H9 (cell line): ENCODE measurements at regions not wholly inside any gene's neighbourhood (a gene's known extent, or its start where the extent isn't known, plus 50 kb on each side); places are given as distances from the start of the nearest gene placed in this dataset.

Experiments used
- DNase-seq: peaks from one replicate; pipeline ENCODE4 v3.0.0-alpha.2; 2017
- H2AFZ ChIP-seq: one replicate; pipeline ENCODE4 v1.6.1; 2013; ENCODE audit warnings: mild to moderate bottlenecking, low read length, control low read depth, moderate library complexity
- H2AK5ac ChIP-seq: 2 replicates; pipeline ENCODE4 v1.6.1; 2013; ENCODE audit warnings: low read length, control low read depth, mixed read lengths; ENCODE audit not compliant: insufficient read length
- H2BK120ac ChIP-seq: one replicate; pipeline ENCODE4 v1.6.1; 2013; ENCODE audit warnings: low read depth, mild to moderate bottlenecking, low read length, control low read depth, inconsistent platforms; ENCODE audit not compliant: poor library complexity, severe bottlenecking
- H2BK12ac ChIP-seq: 2 replicates; pipeline ENCODE4 v1.6.1; 2013; ENCODE audit warnings: low read length, control low read depth, mixed read lengths, low read depth; ENCODE audit not compliant: insufficient read length
- H2BK15ac ChIP-seq: 2 replicates; pipeline ENCODE4 v1.6.1; 2013; ENCODE audit warnings: low read depth, low read length, control low read depth
- H2BK20ac ChIP-seq: one replicate; pipeline ENCODE4 v1.6.1; 2013; ENCODE audit warnings: low read depth, mild to moderate bottlenecking, low read length, control low read depth, inconsistent platforms; ENCODE audit not compliant: poor library complexity, severe bottlenecking
- H2BK5ac ChIP-seq: 2 replicates; pipeline ENCODE4 v1.6.1; 2013; ENCODE audit warnings: low read length, control low read depth, mixed read lengths; ENCODE audit not compliant: insufficient read length
- H3K14ac ChIP-seq: 2 replicates; pipeline ENCODE4 v1.6.1; 2013; ENCODE audit warnings: low read length, control low read depth; ENCODE audit not compliant: insufficient read depth
- H3K18ac ChIP-seq: 2 replicates; pipeline ENCODE4 v1.6.1; 2013; ENCODE audit warnings: low read depth, mild to moderate bottlenecking, mixed read lengths, low read length, control low read depth; ENCODE audit not compliant: insufficient read length
- H3K23ac ChIP-seq: 2 replicates; pipeline ENCODE4 v1.6.1; 2013; ENCODE audit warnings: low read length, control low read depth, mixed read lengths, low read depth; ENCODE audit not compliant: insufficient read length
- H3K23me2 ChIP-seq: 2 replicates; pipeline ENCODE4 v1.6.1; 2013; ENCODE audit warnings: low read depth, mild to moderate bottlenecking, mixed read lengths, low read length, control low read depth; ENCODE audit not compliant: insufficient read length, poor library complexity, severe bottlenecking
- H3K27ac ChIP-seq: 2 replicates; pipeline ENCODE4 v1.5.1; 2013; ENCODE audit warnings: low read length, control low read depth, mixed read lengths, low read depth; ENCODE audit not compliant: insufficient read length
- H3K27me3 ChIP-seq: 2 replicates; pipeline ENCODE4 v1.6.1; 2013; ENCODE audit warnings: low read length, control low read depth, inconsistent platforms; ENCODE audit not compliant: insufficient read depth
- H3K4ac ChIP-seq: 2 replicates; pipeline ENCODE4 v1.6.1; 2013; ENCODE audit warnings: low read depth, mild to moderate bottlenecking, control low read depth, inconsistent platforms, low read length, moderate library complexity
- H3K4me1 ChIP-seq: 2 replicates; pipeline ENCODE4 v1.6.1; 2013; ENCODE audit warnings: low read length, control low read depth, inconsistent platforms; ENCODE audit not compliant: insufficient read depth
- H3K4me2 ChIP-seq: 2 replicates; pipeline ENCODE4 v1.6.1; 2013; ENCODE audit warnings: low read length, control low read depth, mixed read lengths; ENCODE audit not compliant: insufficient read length, insufficient read depth
- H3K56ac ChIP-seq: 2 replicates; pipeline ENCODE4 v1.6.1; 2013; ENCODE audit warnings: low read depth, mild to moderate bottlenecking, mixed read lengths, low read length, control low read depth; ENCODE audit not compliant: insufficient read length
- H3K79me1 ChIP-seq: 2 replicates; pipeline ENCODE4 v1.6.1; 2013; ENCODE audit warnings: low read depth, mild to moderate bottlenecking, moderate library complexity, low read length, control low read depth, inconsistent platforms; ENCODE audit not compliant: insufficient read depth, poor library complexity, severe bottlenecking
- H3K79me2 ChIP-seq: 2 replicates; pipeline ENCODE4 v1.6.1; 2013; ENCODE audit warnings: low read length, control low read depth, inconsistent platforms; ENCODE audit not compliant: insufficient read depth
- H3K9ac ChIP-seq: 2 replicates; pipeline ENCODE4 v1.6.1; 2013; ENCODE audit warnings: low read length, control low read depth, mixed read lengths; ENCODE audit not compliant: insufficient read length; ENCODE audit errors: extremely low read depth
- H3K9me3 ChIP-seq: one replicate; pipeline ENCODE4 v1.6.1; 2013; ENCODE audit warnings: low read depth, low read length, inconsistent platforms; ENCODE audit not compliant: control insufficient read depth
- H3T11ph ChIP-seq: one replicate; pipeline ENCODE4 v1.6.1; 2013; ENCODE audit warnings: mild to moderate bottlenecking, low read length, control low read depth, inconsistent platforms
- H4K20me1 ChIP-seq: one replicate; pipeline ENCODE4 v1.6.1; 2013; ENCODE audit not compliant: control insufficient read depth, insufficient read length, insufficient read depth
- H4K5ac ChIP-seq: 2 replicates; pipeline ENCODE4 v1.6.1; 2013; ENCODE audit warnings: low read depth, mild to moderate bottlenecking, mixed read lengths, low read length, control low read depth; ENCODE audit not compliant: insufficient read length
- H4K8ac ChIP-seq: replicated peaks from 2 replicates; pipeline ENCODE4 v1.6.1; 2013; ENCODE audit warnings: low read length, control low read depth, mixed read lengths, low read depth; ENCODE audit not compliant: insufficient read length
- H4K91ac ChIP-seq: 2 replicates; pipeline ENCODE4 v1.6.1; 2013; ENCODE audit warnings: low read depth, mild to moderate bottlenecking, moderate library complexity, mixed read lengths, low read length, control low read depth; ENCODE audit not compliant: insufficient read length
- H3K27ac Mint-ChIP-seq, 3 experiments: 2 replicates in 2 of 3; 3 replicates in 1 of 3; pipeline ENCODE4 v1.8.0; 2020 to 2021; ENCODE audit warnings: mixed read lengths in 3 of 3, mild to moderate bottlenecking in 1 of 3, moderate library complexity in 1 of 3
- H3K27me3 Mint-ChIP-seq: 2 replicates; pipeline ENCODE4 v1.8.0; 2021; ENCODE audit warnings: low read depth, mild to moderate bottlenecking, moderate library complexity, mixed read lengths
- H3K36me3 Mint-ChIP-seq, 3 experiments: 2 replicates in 2 of 3; 3 replicates in 1 of 3; pipeline ENCODE4 v1.8.0; 2020 to 2021; ENCODE audit warnings: low read depth in 3 of 3, mixed read lengths in 3 of 3; ENCODE audit not compliant: insufficient read depth in 1 of 3
- H3K4me1 Mint-ChIP-seq, 2 experiments: 2 replicates each; pipeline ENCODE4 v1.8.0; 2020; ENCODE audit warnings: mixed read lengths in 2 of 2
- H3K4me3 Mint-ChIP-seq, 2 experiments: 2 replicates in 1 of 2; 3 replicates in 1 of 2; pipeline ENCODE4 v1.8.0; 2020 to 2021; ENCODE audit warnings: mild to moderate bottlenecking in 2 of 2, mixed read lengths in 2 of 2, moderate library complexity in 1 of 2
- H3K9me3 Mint-ChIP-seq, 2 experiments: 2 replicates in 1 of 2; 3 replicates in 1 of 2; pipeline ENCODE4 v1.8.0; 2020; ENCODE audit warnings: mild to moderate bottlenecking in 2 of 2, mixed read lengths in 2 of 2, moderate library complexity in 1 of 2
- WGBS: extraction: QIAGEN DNeasy Blood & Tissue Kit; methylation state at CpG from one replicate; pipeline ENCODE4 v1.1.7; 2013; ENCODE audit warnings: missing lambda C conversion rate, low lambda C conversion rate, mixed read lengths; ENCODE audit not compliant: insufficient read length; ENCODE audit errors: extremely low coverage; 5-methylcytosine and 5-hydroxymethylcytosine counted together
- TF ChIP-seq, protein P1 (sequence below): fragments of 200-600 bp; sonication (generic); conservative IDR thresholded peaks from 3 replicates; pipeline ENCODE4 v1.8.0; 2021; ENCODE audit warnings: antibody characterized with exemption, mild to moderate bottlenecking

DNA sequence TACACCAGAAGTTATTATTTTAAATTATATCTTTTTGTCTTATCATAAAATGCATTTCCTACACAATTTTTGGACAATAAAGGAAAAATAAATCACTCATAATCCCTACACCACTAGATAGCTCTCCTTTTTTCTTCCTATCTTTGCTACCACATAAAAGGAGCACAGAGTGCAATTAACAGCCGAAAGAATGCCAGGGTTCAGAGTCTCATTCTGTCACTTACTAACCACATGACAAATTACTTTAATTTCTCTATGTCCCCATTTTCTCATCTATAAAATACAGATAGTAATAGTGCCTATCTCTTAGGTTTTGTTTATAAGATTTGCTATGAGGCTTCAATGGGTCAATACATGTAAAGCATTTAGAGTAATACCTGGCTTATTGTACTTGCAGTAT, 158.7 kb upstream of the GRIN3A start:
- Histone ChIP-seq H3K56ac (no peak overlapping the region), H2BK12ac (no peak overlapping the region), H3T11ph (no peak overlapping the region), H4K20me1 (no peaks in the 10 kb centered on the region), H2BK5ac (no peak overlapping the region), H3K9me3 (no peaks in the 10 kb centered on the region), H3K27me3 (no peaks in the 10 kb centered on the region), H4K8ac (no peak overlapping the region), H3K27ac (no peak overlapping the region), H3K23ac (no peak overlapping the region), H2AFZ (no peak overlapping the region), H3K23me2 (no peaks in the 10 kb centered on the region), H3K18ac (no peak overlapping the region), H2BK20ac (no peak overlapping the region), H2AK5ac (no peak overlapping the region), H3K14ac (no peak overlapping the region), H3K4me2 (no peak overlapping the region), H3K79me2 (no peaks in the 10 kb centered on the region), H4K5ac (no peak overlapping the region), H3K9ac (no peak overlapping the region), H3K4ac (no peak overlapping the region), H4K91ac (no peak overlapping the region), H2BK120ac (no peak overlapping the region), H3K79me1 (no peaks in the 10 kb centered on the region), H2BK15ac (no peak overlapping the region), H3K4me1 (peaks cover 2% of the 10 kb centered on the region; the same call in 1 of the 2 replicates)
- H3K9me3 Mint-ChIP-seq: no peaks in the 10 kb centered on the region
- TF ChIP-seq, protein P1, sequence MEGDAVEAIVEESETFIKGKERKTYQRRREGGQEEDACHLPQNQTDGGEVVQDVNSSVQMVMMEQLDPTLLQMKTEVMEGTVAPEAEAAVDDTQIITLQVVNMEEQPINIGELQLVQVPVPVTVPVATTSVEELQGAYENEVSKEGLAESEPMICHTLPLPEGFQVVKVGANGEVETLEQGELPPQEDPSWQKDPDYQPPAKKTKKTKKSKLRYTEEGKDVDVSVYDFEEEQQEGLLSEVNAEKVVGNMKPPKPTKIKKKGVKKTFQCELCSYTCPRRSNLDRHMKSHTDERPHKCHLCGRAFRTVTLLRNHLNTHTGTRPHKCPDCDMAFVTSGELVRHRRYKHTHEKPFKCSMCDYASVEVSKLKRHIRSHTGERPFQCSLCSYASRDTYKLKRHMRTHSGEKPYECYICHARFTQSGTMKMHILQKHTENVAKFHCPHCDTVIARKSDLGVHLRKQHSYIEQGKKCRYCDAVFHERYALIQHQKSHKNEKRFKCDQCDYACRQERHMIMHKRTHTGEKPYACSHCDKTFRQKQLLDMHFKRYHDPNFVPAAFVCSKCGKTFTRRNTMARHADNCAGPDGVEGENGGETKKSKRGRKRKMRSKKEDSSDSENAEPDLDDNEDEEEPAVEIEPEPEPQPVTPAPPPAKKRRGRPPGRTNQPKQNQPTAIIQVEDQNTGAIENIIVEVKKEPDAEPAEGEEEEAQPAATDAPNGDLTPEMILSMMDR: no peak
- no peak overlapping the region for H3K4me3 Mint-ChIP-seq
- H3K27ac Mint-ChIP-seq: no peak overlapping the region
- no peaks in the 10 kb centered on the region for H3K36me3 Mint-ChIP-seq
- WGBS: no CpG with 5 or more reads among the region's 1 CpG
- no peak for DNase-seq
- H3K4me1 Mint-ChIP-seq: no peaks in the 10 kb centered on the region; a peak in 1 of 4 replicates
- H3K27me3 Mint-ChIP-seq: no peaks in the 10 kb centered on the region
